ENCODE measurements at regions not wholly inside any gene's neighbourhood (a gene's known extent, or its start where the extent isn't known, plus 50 kb on each side); places are given as distances from the start of the nearest gene placed in this dataset.

- no peak for DNase-seq
These were observed 54.7 kb upstream of the FAM9C start for GRCh38 chrX:13099121-13099520.

- DNase-seq = no peak
These were observed 52.3 kb upstream of the FAM9C start for GRCh38 chrX:13096728-13097127.

- DNase-seq = no peak
These were observed 50.5 kb upstream of the FAM9C start for GRCh38 chrX:13094828-13095341.

- DNase-seq = no peak
These were observed 50.0 kb upstream of the FAM9C start for GRCh38 chrX:13094374-13094773.
